ENCODE measurements at regions not wholly inside any gene's neighbourhood (a gene's known extent, or its start where the extent isn't known, plus 50 kb on each side); places are given as distances from the start of the nearest gene placed in this dataset.

DNA sequence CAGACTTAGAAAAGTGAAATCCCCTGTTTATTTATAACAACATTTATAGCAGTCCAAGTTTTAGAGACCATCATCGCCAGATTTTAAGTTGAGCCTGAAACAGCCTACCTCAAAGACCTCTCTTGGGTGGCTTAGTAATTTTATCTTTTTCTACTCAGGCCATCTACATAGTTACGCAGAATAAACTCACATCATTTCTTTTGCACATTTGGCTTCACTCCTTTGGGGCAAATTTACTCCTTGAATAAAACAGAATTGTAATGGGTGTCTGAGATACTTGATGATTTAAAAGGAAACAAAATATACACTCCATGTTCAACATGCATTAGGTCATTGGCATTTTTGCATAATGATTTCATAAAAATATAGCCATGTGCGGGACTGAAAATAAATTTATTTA lies 104.7 kb upstream of the TSPAN8 start:
- TF ChIP-seq POLR2A (IDR thresholded peaks at IDR 0.05) (no peak), EP300 (IDR thresholded peaks at IDR 0.05) (no peak), POLR2AphosphoS5 (IDR thresholded peaks at IDR 0.05) (no peak)
- TF ChIP-seq, protein P1, sequence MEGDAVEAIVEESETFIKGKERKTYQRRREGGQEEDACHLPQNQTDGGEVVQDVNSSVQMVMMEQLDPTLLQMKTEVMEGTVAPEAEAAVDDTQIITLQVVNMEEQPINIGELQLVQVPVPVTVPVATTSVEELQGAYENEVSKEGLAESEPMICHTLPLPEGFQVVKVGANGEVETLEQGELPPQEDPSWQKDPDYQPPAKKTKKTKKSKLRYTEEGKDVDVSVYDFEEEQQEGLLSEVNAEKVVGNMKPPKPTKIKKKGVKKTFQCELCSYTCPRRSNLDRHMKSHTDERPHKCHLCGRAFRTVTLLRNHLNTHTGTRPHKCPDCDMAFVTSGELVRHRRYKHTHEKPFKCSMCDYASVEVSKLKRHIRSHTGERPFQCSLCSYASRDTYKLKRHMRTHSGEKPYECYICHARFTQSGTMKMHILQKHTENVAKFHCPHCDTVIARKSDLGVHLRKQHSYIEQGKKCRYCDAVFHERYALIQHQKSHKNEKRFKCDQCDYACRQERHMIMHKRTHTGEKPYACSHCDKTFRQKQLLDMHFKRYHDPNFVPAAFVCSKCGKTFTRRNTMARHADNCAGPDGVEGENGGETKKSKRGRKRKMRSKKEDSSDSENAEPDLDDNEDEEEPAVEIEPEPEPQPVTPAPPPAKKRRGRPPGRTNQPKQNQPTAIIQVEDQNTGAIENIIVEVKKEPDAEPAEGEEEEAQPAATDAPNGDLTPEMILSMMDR (IDR thresholded peaks at IDR 0.05) = no peak
- Histone ChIP-seq H3K4me1 (no peaks in the 10 kb centered on the region), H3K27ac (no peak overlapping the region), H3K27me3 (no peaks in the 10 kb centered on the region), H3K9me3 (no peaks in the 10 kb centered on the region), H3K4me3 (no peak overlapping the region), H3K36me3 (no peaks in the 10 kb centered on the region)
- intact Hi-C loops (cut with DNase I; ENCODE audit: low total_unique reads) = no loop called here
- no peak for DNase-seq
- 90 to 96% (median 92%) methylated on average over 3 of the region's 3 CpGs for WGBS, 5 donors

DNA sequence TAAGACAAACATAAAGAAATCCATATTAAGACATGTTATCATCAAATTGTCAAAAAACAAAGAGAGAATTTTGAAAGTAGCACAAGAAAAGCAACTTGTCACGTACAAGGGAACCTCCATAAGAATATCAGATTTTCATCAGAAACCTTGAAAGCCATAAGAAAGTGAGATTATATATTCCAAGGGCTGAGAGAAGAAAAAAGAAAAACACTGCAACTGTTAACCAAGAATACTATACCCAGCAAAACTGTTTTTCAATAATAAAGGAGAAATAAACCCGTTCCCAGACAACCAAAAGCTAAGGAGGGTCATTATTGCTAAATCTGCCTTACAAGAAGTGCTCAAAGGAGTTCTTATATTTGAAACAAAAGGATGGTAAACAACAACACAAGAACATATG lies 94.7 kb upstream of the TSPAN8 start:
- Histone ChIP-seq H3K4me3 (no peak overlapping the region), H3K36me3 (no peaks in the 10 kb centered on the region), H3K27me3 (no peaks in the 10 kb centered on the region), H3K4me1 (no peaks in the 10 kb centered on the region), H3K9me3 (peaks cover 0 to 35% (median 13%) of the 10 kb centered on the region in 4 donors), H3K27ac (no peak overlapping the region)
- intact Hi-C loops (cut with DNase I; ENCODE audit: low total_unique reads) = no loop called here
- TF ChIP-seq POLR2AphosphoS5 (IDR thresholded peaks at IDR 0.05) = no peak
- DNase-seq = no peak
- 73 to 85% (median 84%) methylated on average over 2 of the region's 2 CpGs for WGBS, 5 donors

DNA sequence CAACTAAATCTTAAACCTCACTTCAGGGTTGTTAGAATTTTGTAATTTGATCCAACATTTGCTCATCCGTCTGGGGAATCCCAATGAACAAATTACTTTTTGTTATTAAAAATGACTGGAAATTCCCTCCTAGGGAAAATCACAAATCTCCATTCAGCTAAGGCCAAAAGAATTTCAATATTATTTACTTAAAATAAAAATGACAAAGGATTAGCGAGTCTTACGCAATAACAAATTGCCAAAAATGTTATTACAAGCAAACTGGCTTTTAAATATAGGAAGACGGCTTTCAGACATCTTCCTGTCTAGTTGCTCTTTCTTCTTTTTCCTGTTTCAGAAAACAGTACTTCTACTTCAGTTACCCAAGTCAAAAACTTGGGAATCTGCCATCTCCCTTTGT lies 92.4 kb upstream of the TSPAN8 start:
- Histone ChIP-seq H3K27me3 (no peaks in the 10 kb centered on the region), H3K27ac (no peak overlapping the region), H3K4me3 (no peak overlapping the region), H3K4me1 (no peaks in the 10 kb centered on the region), H3K36me3 (no peaks in the 10 kb centered on the region), H3K9me3 (peaks cover 0 to 38% (median 13%) of the 10 kb centered on the region in 4 donors)
- DNase-seq = peak in 1 of 2 donors; percentile 4
- TF ChIP-seq, protein P1 (IDR thresholded peaks at IDR 0.05) = no peak
- TF ChIP-seq POLR2A (IDR thresholded peaks at IDR 0.05) (no peak), EP300 (IDR thresholded peaks at IDR 0.05) (no peak), POLR2AphosphoS5 (IDR thresholded peaks at IDR 0.05) (no peak)
- intact Hi-C loops (cut with DNase I; ENCODE audit: low total_unique reads) = no loop called here
- WGBS, 5 donors = 50 to 87% (median 73%) methylated on average over 4 of the region's 4 CpGs

DNA sequence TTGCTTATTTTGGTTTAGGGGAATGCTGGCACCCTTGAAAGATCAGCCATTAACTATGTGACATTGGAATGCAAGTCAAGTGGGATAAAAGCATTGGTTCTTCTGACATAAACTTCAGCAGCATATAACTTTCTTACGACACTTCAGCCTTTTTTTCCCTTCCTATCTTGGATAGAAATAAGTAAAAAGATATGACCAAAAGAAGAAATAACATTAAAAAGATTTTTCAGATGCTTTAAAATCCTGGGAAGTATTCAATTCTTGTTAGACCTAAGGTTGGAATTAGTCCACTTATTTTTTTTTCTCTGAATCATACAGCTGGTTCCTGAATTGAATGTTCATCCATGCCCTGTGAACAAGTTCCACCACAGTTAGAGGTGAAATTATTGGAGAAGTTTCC lies 85.6 kb upstream of the TSPAN8 start:
- no peak for TF ChIP-seq POLR2A (IDR thresholded peaks at IDR 0.05)
- Histone ChIP-seq H3K4me1 (no peaks in the 10 kb centered on the region), H3K27me3 (no peaks in the 10 kb centered on the region), H3K9me3 (peaks cover 0 to 11% (median 0%) of the 10 kb centered on the region in 4 donors), H3K36me3 (no peaks in the 10 kb centered on the region), H3K4me3 (no peak overlapping the region), H3K27ac (no peak overlapping the region)
- DNase-seq = no peak
- intact Hi-C loops (cut with DNase I; ENCODE audit: low total_unique reads) = no loop called here
- WGBS, 5 donors = 58 to 93% (median 83%) methylated on average over 1 of the region's 1 CpG

DNA sequence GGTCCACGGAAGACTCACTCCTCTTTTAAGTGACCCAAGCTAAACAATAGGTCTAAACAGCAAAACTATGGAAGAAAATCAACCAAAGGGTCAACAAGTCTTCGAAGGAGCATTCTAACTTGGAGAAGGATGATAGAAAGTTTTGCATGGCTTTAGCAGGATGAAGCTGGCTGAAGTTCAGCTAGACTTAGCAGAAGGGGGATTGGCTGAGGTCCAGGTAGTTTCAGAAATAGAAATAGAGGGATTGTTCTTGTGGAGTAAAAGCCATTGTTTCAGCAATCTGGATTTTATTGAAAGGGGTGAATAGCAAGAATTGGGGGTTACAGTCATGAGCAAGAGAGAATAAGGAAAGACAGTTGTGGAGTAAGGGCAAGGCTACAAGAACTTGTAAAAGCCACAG lies 84.7 kb upstream of the TSPAN8 start:
- Histone ChIP-seq H3K9me3 (peaks cover 0 to 3% (median 0%) of the 10 kb centered on the region in 4 donors), H3K4me3 (no peak overlapping the region), H3K27ac (no peak overlapping the region), H3K36me3 (no peaks in the 10 kb centered on the region), H3K4me1 (no peaks in the 10 kb centered on the region), H3K27me3 (no peaks in the 10 kb centered on the region)
- 68 to 83% (median 69%) methylated on average over 2 of the region's 2 CpGs for WGBS, 5 donors
- intact Hi-C loops (cut with DNase I; ENCODE audit: low total_unique reads) = no loop called here
- peak in 1 of 2 donors; percentile 53 for DNase-seq
- TF ChIP-seq, protein P1 (IDR thresholded peaks at IDR 0.05) = no peak

DNA sequence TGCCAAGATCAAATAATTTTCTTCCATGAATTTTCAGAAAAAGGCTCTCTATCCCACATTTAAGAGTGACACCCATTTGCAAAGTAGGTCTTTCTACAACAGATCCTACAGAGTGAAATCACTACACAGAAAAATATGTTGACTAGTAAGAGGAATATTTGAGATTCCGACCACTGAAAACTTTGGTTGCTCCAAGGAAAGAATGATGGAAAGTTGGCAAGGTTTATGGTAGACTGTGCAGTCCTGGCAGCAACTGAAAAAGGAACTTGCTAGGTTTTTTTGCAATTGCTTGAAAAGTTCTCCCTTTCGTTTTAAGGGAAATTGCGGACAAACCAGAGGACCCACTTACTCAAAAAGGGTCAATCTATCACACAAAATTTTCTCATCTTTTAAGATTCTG lies 83.1 kb upstream of the TSPAN8 start:
- no peaks in the 10 kb centered on the region for H3K9me3 ChIP-seq
- no peak for DNase-seq

More for the DNA sequence above, 83.1 kb upstream of the TSPAN8 start:
- no peak overlapping the region for H3K27ac ChIP-seq
- H3K4me1 ChIP-seq = no peaks in the 10 kb centered on the region
- intact Hi-C loops (cut with DNase I; ENCODE audit: low total_unique reads) = no loop called here
- no peak overlapping the region for H3K4me3 ChIP-seq
- H3K36me3 ChIP-seq = no peaks in the 10 kb centered on the region
- H3K27me3 ChIP-seq = no peaks in the 10 kb centered on the region
- 73 to 89% (median 86%) methylated on average over 3 of the region's 3 CpGs for WGBS, 5 donors
- TF ChIP-seq POLR2A (IDR thresholded peaks at IDR 0.05) (no peak), POLR2AphosphoS5 (IDR thresholded peaks at IDR 0.05) (no peak), EP300 (IDR thresholded peaks at IDR 0.05) (no peak)
- TF ChIP-seq, protein P1 (IDR thresholded peaks at IDR 0.05) = no peak
